ENCODE measurements at regions not wholly inside any gene's neighbourhood (a gene's known extent, or its start where the extent isn't known, plus 50 kb on each side); places are given as distances from the start of the nearest gene placed in this dataset.

- TF ChIP-seq FOXK2 (IDR thresholded peaks at IDR 0.05), result no peak
- no peak for TF ChIP-seq CTBP1 (IDR thresholded peaks at IDR 0.05; ENCODE audit: borderline replicate concordance)
- TF ChIP-seq ELF4 (IDR thresholded peaks at IDR 0.05), result no peak
- TF ChIP-seq SP1 (IDR thresholded peaks at IDR 0.05), result no peak
- no peak for TF ChIP-seq NFRKB (IDR thresholded peaks at IDR 0.05)
- no peak for TF ChIP-seq HDGF (IDR thresholded peaks at IDR 0.05; ENCODE audit: borderline replicate concordance)
- no peak for TF ChIP-seq BHLHE40 (IDR thresholded peaks at IDR 0.05; ENCODE audit: borderline replicate concordance)
- no peak for TF ChIP-seq SUZ12 (IDR thresholded peaks at IDR 0.05)
- no peak for TF ChIP-seq PKNOX1 (IDR thresholded peaks at IDR 0.05)
Measured at GRCh38 chr18:39441648-39442047, 1876.0 kb upstream of the CELF4 start.

Data from HEK293T (cell line).